Bronchial epithelial cell (primary cell): ENCODE measurements at regions not wholly inside any gene's neighbourhood (a gene's known extent, or its start where the extent isn't known, plus 50 kb on each side); places are given as distances from the start of the nearest gene placed in this dataset.

Source experiments
- DNase-seq: peaks from one replicate; pipeline ENCODE4 v3.0.0-alpha.2; 2010; ENCODE audit warnings: low read depth
- FAIRE-seq: peaks from 2 replicates; lab custom pipeline; 2011; peaks lifted over from hg19 to GRCh38; lab: Jason Lieb, UNC
- H3K27me3 ChIP-seq: 2 replicates; pipeline ENCODE4 v1.5.1; 2011; ENCODE audit warnings: low read length; ENCODE audit not compliant: control insufficient read depth, insufficient read depth
- H3K36me3 ChIP-seq: 2 replicates; pipeline ENCODE4 v1.5.1; 2011; ENCODE audit warnings: low read length; ENCODE audit not compliant: control insufficient read depth, insufficient read depth
- H3K4me3 ChIP-seq: 2 replicates; pipeline ENCODE4 v1.5.1; 2011; ENCODE audit warnings: mild to moderate bottlenecking, low read depth, low read length, control low read depth
- TF ChIP-seq, protein P1 (sequence below): IDR thresholded peaks from 2 replicates; pipeline ENCODE4 v1.5.1; 2011; ENCODE audit warnings: mild to moderate bottlenecking, moderate library complexity, low read length, control low read depth, inconsistent platforms; ENCODE audit not compliant: insufficient read depth, severe bottlenecking

DNA sequence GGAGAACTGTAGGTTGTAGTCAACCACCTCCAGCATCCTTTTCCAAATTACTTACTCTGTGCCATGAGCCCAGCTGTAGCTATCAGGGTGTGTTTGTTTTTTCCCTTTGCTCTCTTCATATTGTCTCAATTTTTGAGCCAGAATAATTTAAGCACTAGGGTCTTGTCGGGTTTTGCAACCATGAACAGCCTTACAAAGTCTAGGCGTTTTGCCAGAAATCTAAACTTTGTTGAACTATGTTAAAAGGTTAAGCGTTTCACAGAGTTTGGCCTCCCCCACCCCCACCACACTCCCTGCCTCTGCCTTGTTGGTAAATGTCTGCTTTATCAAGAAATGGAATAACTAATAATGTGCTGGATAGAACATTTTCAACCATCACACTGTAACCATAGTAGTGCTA lies 190.6 kb upstream of the TTC29 start:
- no peak for DNase-seq
- no peak for FAIRE-seq
- H3K4me3 ChIP-seq, result no peak overlapping the region
- TF ChIP-seq, protein P1, sequence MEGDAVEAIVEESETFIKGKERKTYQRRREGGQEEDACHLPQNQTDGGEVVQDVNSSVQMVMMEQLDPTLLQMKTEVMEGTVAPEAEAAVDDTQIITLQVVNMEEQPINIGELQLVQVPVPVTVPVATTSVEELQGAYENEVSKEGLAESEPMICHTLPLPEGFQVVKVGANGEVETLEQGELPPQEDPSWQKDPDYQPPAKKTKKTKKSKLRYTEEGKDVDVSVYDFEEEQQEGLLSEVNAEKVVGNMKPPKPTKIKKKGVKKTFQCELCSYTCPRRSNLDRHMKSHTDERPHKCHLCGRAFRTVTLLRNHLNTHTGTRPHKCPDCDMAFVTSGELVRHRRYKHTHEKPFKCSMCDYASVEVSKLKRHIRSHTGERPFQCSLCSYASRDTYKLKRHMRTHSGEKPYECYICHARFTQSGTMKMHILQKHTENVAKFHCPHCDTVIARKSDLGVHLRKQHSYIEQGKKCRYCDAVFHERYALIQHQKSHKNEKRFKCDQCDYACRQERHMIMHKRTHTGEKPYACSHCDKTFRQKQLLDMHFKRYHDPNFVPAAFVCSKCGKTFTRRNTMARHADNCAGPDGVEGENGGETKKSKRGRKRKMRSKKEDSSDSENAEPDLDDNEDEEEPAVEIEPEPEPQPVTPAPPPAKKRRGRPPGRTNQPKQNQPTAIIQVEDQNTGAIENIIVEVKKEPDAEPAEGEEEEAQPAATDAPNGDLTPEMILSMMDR, result no peak
- H3K27me3 ChIP-seq, result no peaks in the 10 kb centered on the region
- H3K36me3 ChIP-seq, result no peaks in the 10 kb centered on the region

DNA sequence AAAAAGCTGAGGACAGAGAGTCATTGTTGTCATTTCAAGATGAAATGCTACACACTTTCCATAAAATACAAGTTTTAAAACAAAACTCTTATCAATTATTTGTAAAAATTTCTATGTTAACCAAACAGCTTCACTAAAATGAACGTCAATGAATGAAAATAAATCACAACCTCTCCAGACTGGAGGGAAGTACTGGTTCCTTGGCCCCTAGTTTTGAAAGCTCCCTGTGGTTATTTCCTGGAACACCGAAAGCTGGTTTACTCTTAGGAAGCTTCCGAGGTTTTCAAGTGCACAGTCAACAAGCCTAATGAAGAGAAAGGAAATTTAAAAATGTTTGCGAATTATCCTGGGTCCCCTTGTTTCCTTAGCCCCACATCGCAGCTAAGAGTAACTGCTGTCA lies 191.1 kb upstream of the TTC29 start:
- Histone ChIP-seq H3K27me3 (no peaks in the 10 kb centered on the region), H3K4me3 (no peak overlapping the region), H3K36me3 (no peaks in the 10 kb centered on the region)
- no peak for FAIRE-seq
- TF ChIP-seq, protein P1, result no peak
- no peak for DNase-seq

DNA sequence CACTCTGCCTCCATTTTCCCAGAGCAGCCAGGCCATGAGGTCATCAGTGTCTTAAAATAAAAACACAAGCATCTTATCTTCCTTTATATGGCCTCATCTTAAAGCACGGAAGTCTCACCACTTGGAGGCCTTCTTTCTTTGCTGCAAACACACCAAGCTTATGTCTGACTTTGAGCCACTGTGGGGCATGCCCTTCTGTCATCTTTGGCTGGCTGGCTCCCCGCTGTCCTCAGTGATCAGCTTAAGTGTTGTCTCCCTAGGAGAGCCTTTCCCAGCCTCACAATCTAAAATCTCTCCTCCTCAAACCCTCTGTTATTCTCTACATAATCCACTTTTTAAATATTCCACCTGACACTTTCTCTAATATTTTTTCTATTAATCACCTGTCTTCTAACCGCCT lies 191.6 kb upstream of the TTC29 start:
- DNase-seq (no peak), FAIRE-seq (no peak)
- Histone ChIP-seq H3K4me3 (no peak overlapping the region), H3K27me3 (no peaks in the 10 kb centered on the region), H3K36me3 (no peaks in the 10 kb centered on the region)
- TF ChIP-seq, protein P1, result no peak

DNA sequence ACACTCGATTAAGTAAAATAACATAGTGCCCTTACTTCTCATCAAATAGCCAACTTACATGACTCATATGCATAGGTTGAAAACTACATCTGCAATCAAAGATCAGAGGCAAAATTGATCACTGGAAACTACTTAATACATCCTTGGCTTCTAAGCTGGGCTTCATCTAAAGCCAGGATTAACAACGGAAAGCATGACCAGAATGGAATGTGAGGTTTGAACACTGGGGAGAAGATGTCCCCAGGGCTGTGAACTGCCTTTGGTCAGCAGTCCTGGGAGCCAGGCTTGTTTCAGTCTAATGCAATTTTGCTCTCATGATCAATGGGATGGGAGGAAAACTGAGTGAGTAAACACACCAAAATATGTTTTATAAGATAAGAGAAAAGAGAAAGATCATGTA lies 192.5 kb upstream of the TTC29 start:
- Histone ChIP-seq H3K4me3 (no peak overlapping the region), H3K27me3 (no peaks in the 10 kb centered on the region), H3K36me3 (no peaks in the 10 kb centered on the region)
- DNase-seq (no peak), FAIRE-seq (no peak)
- TF ChIP-seq, protein P1, result no peak

DNA sequence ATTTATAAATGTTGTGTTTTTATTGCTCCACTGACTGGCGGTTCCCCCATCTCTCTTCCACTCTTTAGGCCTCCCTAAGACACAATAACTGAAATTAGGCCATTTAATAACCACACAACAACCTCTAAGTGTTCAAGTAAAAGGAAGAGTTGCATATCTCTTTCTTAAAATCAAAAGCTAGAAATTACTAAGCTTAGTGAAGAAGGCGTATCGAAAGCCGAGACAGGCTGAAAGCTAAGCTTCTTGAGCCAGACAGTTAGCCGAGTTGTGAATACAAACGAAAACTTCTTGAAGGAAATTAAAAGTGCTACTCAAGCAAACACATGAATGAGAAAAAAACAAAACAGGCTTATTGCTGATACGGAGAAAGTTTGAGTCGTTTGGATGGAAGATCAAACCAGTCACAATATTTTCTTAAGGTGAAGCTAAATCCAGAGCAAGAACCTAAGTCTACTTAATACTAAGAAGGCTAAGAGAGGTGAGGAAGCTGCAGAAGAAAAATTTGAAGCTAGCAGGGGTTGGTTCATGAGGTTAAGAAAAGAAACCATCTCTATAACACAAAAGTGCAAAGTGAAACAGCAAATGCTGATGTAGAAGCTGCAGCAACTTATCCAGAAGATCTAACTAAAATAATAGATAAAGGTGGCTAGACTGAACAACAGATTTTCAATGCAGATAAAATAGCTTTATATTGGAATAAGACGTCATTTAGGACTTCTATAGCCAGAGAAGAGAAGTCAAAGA lies 194.0 kb upstream of the TTC29 start:
- TF ChIP-seq, protein P1, result no peak
- FAIRE-seq, result no peak
- H3K4me3 ChIP-seq, result no peak overlapping the region
- DNase-seq, result no peak
- no peaks in the 10 kb centered on the region for H3K36me3 ChIP-seq
- H3K27me3 ChIP-seq, result no peaks in the 10 kb centered on the region

DNA sequence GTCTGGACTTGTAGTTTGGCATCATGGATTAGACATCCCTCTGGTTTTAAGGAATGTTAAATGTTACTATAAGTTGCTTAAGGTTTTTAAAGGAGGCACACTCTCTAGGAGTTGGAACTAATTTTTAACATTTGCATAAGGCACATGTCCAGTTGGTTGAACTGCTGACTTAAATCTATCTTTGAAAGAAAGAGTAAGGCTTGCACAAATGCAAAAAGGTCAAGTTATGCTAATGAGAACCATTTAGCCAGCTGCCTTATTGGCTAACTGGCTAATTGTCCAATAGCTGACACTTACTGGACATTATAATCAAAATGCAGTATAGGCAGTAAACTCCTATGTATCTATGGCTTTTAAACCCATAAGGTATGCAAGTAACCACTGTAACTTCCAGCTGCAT lies 206.1 kb upstream of the TTC29 start:
- no peak for FAIRE-seq
- Histone ChIP-seq H3K27me3 (no peaks in the 10 kb centered on the region), H3K4me3 (no peak overlapping the region), H3K36me3 (no peaks in the 10 kb centered on the region)
- TF ChIP-seq, protein P1, result no peak
- no peak for DNase-seq
